NB4 (cell line): ENCODE measurements at regions not wholly inside any gene's neighbourhood (a gene's known extent, or its start where the extent isn't known, plus 50 kb on each side); places are given as distances from the start of the nearest gene placed in this dataset.

Source experiments
- MAX ChIP-seq: IDR thresholded peaks from 2 replicates; pipeline ENCODE4 v1.6.1; 2011; ENCODE audit warnings: low read depth, low read length
- POLR2A ChIP-seq: IDR thresholded peaks from 2 replicates; pipeline ENCODE4 v1.6.1; 2011; ENCODE audit warnings: mild to moderate bottlenecking; ENCODE audit not compliant: insufficient read length; ENCODE audit errors: extremely low read depth
- TF ChIP-seq, protein P1 (sequence below): IDR thresholded peaks from one replicate; pipeline ENCODE4 v1.5.1; 2012; ENCODE audit warnings: low read depth, low read length

DNA sequence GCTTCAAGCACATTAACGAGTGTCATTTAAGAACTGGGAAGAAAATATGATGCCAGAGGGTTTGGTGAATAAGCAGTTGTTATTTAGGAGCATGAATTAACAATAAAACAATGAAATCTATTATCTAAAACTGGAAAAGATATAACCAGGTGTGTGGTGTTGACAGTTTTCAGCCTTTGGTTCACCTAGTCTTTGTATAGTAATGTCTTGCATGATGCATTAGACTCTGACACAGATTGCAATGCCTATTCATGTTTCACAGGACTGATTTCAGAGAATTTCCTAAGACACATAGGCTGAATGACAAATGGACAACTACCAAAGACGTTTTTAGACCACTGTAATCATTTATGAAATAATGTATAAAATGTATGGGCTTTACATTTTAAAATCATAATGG lies 135.1 kb upstream of the CAV2 start:
- TF ChIP-seq POLR2A: no peak
- TF ChIP-seq, protein P1, sequence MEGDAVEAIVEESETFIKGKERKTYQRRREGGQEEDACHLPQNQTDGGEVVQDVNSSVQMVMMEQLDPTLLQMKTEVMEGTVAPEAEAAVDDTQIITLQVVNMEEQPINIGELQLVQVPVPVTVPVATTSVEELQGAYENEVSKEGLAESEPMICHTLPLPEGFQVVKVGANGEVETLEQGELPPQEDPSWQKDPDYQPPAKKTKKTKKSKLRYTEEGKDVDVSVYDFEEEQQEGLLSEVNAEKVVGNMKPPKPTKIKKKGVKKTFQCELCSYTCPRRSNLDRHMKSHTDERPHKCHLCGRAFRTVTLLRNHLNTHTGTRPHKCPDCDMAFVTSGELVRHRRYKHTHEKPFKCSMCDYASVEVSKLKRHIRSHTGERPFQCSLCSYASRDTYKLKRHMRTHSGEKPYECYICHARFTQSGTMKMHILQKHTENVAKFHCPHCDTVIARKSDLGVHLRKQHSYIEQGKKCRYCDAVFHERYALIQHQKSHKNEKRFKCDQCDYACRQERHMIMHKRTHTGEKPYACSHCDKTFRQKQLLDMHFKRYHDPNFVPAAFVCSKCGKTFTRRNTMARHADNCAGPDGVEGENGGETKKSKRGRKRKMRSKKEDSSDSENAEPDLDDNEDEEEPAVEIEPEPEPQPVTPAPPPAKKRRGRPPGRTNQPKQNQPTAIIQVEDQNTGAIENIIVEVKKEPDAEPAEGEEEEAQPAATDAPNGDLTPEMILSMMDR: no peak
- no peak for TF ChIP-seq MAX
